Mesothelial cell of epicardium (in vitro differentiated cells): ENCODE measurements at regions not wholly inside any gene's neighbourhood (a gene's known extent, or its start where the extent isn't known, plus 50 kb on each side); places are given as distances from the start of the nearest gene placed in this dataset.
A peak's percentile ranks its signal among the peaks of the same experiment; 100 is the strongest.

Experiments used
- DNase-seq, 2 experiments: peaks; one replicate each; pipeline ENCODE4 v3.0.0; 2021; ENCODE audit warnings: low spot score in 2 of 2; ENCODE audit not compliant: unreplicated experiment in 2 of 2
- H3K27ac Mint-ChIP-seq: 2 replicates; pipeline ENCODE4 v1.8.0; 2021; ENCODE audit warnings: mixed read lengths
- H3K27me3 Mint-ChIP-seq: 2 replicates; pipeline ENCODE4 v1.8.0; 2021; ENCODE audit warnings: low read depth, mixed read lengths
- H3K36me3 Mint-ChIP-seq: 2 replicates; pipeline ENCODE4 v1.8.0; 2021; ENCODE audit warnings: mixed read lengths
- H3K4me1 Mint-ChIP-seq: 2 replicates; pipeline ENCODE4 v1.8.0; 2021; ENCODE audit warnings: mixed read lengths
- H3K4me3 Mint-ChIP-seq: 2 replicates; pipeline ENCODE4 v1.8.0; 2021; ENCODE audit warnings: mild to moderate bottlenecking, moderate library complexity, mixed read lengths
- H3K9me3 Mint-ChIP-seq: 2 replicates; pipeline ENCODE4 v1.8.0; 2021; ENCODE audit warnings: mixed read lengths
- CTCF ChIP-seq: fragments of 200-600 bp; sonication (generic); IDR thresholded peaks from one replicate; pipeline ENCODE4 v1.5.0; 2021; ENCODE audit warnings: antibody characterized with exemption; ENCODE audit not compliant: unreplicated experiment

GRCh38 chr7:131107337-131108211 lies 220.1 kb upstream of the MKLN1 start:
- peak overlapping the region; percentile 95 for H3K4me3 Mint-ChIP-seq
- H3K27me3 Mint-ChIP-seq: peaks cover 61% of the 10 kb centered on the region
- DNase-seq: peak in 1 of 2 experiments; percentile 66
- H3K27ac Mint-ChIP-seq: peak overlapping the region; percentile 93
- no peak for TF ChIP-seq CTCF
- no peaks in the 10 kb centered on the region for H3K9me3 Mint-ChIP-seq
- no peaks in the 10 kb centered on the region for H3K36me3 Mint-ChIP-seq
- H3K4me1 Mint-ChIP-seq: peaks cover 38% of the 10 kb centered on the region

- H3K9me3 Mint-ChIP-seq: no peaks in the 10 kb centered on the region
- H3K27me3 Mint-ChIP-seq: peaks cover 66% of the 10 kb centered on the region
- no peaks in the 10 kb centered on the region for H3K36me3 Mint-ChIP-seq
- H3K27ac Mint-ChIP-seq: peak overlapping the region; percentile 75
- no peak for DNase-seq
- H3K4me3 Mint-ChIP-seq: peak overlapping the region; percentile 95
- TF ChIP-seq CTCF: no peak
- peaks cover 38% of the 10 kb centered on the region for H3K4me1 Mint-ChIP-seq
Measured at GRCh38 chr7:131108212-131108940, 219.3 kb upstream of the MKLN1 start.

- Mint-ChIP-seq H3K27ac (peak overlapping the region; percentile 64), H3K4me1 (peaks cover 38% of the 10 kb centered on the region), H3K36me3 (no peaks in the 10 kb centered on the region), H3K9me3 (no peaks in the 10 kb centered on the region), H3K27me3 (peaks cover 59% of the 10 kb centered on the region), H3K4me3 (peak overlapping the region; percentile 95)
- no peak for TF ChIP-seq CTCF
- no peak for DNase-seq
Measured at GRCh38 chr7:131109011-131109758, 218.5 kb upstream of the MKLN1 start.

- peak; percentile 42 to 54 for DNase-seq
- H3K4me3 Mint-ChIP-seq: peak overlapping the region; percentile 95
- peaks cover 57% of the 10 kb centered on the region for H3K27me3 Mint-ChIP-seq
- H3K9me3 Mint-ChIP-seq: no peaks in the 10 kb centered on the region
- H3K27ac Mint-ChIP-seq: peak overlapping the region; percentile 64
- H3K4me1 Mint-ChIP-seq: peaks cover 38% of the 10 kb centered on the region
- no peaks in the 10 kb centered on the region for H3K36me3 Mint-ChIP-seq
- no peak for TF ChIP-seq CTCF
Measured at GRCh38 chr7:131109759-131110296, 217.8 kb upstream of the MKLN1 start.

GRCh38 chr7:131110297-131111080 lies 217.2 kb upstream of the MKLN1 start:
- Mint-ChIP-seq H3K27me3 (peaks cover 57% of the 10 kb centered on the region), H3K4me3 (peak overlapping the region; percentile 95), H3K4me1 (peaks cover 38% of the 10 kb centered on the region), H3K9me3 (no peaks in the 10 kb centered on the region), H3K27ac (no peak overlapping the region), H3K36me3 (no peaks in the 10 kb centered on the region)
- no peak for DNase-seq
- no peak for TF ChIP-seq CTCF
